GM18507 (cell line): ENCODE measurements at regions not wholly inside any gene's neighbourhood (a gene's known extent, or its start where the extent isn't known, plus 50 kb on each side); places are given as distances from the start of the nearest gene placed in this dataset.

ENCODE experiments used
- DNase-seq: peaks from one replicate; pipeline ENCODE4 v3.0.0; 2011; ENCODE audit warnings: low read depth; ENCODE audit not compliant: insufficient read length; ENCODE audit errors: extremely low spot score
- FAIRE-seq: peaks from 2 replicates; lab custom pipeline; 2011; peaks lifted over from hg19 to GRCh38; lab: Jason Lieb, UNC

DNA sequence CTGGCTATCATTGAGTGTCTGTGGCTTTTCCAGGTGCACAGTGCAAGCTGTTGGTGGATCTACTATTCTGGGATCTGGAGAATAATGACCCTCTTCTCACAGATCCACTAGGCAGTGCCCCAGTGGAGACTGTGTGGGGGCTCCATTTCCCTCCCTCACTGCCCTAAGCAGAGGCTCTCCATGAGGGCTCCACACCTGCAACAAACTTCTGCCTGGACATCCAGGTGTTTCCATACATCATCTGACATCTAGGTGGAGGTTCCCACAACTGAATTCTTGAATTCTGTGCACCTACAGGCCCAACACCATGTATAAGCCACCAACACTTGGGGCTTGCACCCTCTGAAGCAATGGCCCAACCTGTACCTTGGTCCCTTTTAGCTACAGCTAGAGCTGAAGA lies 775.4 kb upstream of the CDH2 start:
- DNase-seq (no peak), FAIRE-seq (no peak)

DNA sequence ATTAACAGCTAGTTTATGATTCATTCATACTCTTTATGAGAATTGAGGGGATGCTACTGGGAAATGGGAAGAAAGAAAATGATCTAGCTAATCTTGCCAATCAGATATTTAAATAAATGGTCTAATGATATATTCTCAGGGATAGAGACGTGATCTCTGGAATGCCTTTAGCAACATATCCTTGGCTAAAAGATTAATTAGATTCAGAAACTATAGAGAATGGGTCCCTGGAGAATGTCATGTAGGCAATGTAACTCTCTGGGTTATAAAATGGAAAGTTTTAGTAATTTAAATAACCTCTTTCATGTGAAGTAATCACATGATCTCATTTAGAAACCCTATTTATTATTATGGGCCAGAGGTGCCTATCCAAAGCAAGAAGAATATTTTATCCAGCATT lies 771.0 kb upstream of the CDH2 start:
- FAIRE-seq (no peak), DNase-seq (no peak)

- FAIRE-seq (no peak), DNase-seq (no peak)
These were observed 769.5 kb upstream of the CDH2 start for GRCh38 chr18:28946471-28946870.

DNA sequence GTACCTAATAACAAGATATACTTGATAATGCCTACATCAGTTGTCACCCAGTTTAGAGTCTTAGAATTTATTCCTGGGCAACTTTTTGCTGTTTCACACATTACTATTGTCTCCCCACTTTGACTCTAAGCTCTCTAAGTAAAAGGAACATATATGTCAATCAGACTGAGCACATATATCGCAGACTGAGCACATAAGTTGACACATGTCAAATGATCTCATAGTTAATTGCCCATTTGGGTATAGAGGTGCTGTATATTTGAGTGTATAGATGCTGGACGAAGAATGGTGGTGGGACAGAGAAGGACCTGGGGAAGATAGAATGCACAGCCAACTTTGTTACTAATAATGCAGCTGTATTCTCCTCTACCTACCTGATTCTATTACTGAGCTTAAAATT lies 746.0 kb upstream of the CDH2 start:
- DNase-seq (no peak), FAIRE-seq (no peak)

- no peak for FAIRE-seq
- DNase-seq: no peak
These were observed 739.5 kb upstream of the CDH2 start for GRCh38 chr18:28916456-28916855.

DNA sequence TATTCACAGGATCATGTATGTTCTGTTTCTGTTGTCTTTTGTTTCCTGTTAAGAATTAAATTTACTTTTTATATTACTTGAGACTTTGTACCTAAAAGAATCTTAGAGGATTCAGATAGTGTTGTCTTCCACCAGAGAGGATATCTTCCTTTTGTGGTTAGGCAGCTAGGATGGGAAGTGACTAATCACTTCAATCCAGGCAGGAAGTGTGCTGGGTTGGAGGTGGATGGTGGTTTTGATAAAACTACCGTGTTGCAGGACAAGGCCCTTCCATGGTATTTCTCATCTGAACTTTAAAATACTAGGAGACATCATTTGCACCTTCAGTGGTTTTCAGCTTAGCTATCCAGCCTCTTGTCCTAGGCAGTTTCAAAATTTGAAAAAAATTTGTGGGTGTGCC lies 728.6 kb upstream of the CDH2 start:
- FAIRE-seq: no peak
- DNase-seq: no peak

GRCh38 chr18:28904789-28905364 lies 727.9 kb upstream of the CDH2 start:
- FAIRE-seq (no peak), DNase-seq (no peak)

DNA sequence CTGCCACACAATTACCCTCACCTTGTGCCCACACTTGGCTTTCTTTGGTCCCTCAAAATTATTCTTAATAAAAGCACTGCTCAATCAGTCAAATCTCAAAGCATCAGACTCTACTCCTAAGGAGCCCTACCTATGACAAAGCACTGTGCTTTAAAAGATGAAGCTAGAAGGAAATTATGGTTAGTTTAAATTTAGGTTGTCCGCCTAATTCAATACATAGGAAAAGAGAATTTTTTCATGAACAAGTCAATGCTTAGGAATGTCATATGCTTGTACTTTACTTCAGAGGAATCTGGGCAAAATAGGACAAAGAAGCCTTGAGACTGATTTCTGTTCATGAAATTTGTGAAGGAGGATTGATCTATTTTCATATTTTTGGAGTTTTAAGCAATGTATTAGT lies 726.4 kb upstream of the CDH2 start:
- FAIRE-seq (no peak), DNase-seq (no peak)

- FAIRE-seq: no peak
- DNase-seq: no peak
These were observed 713.9 kb upstream of the CDH2 start for GRCh38 chr18:28890791-28891190.

DNA sequence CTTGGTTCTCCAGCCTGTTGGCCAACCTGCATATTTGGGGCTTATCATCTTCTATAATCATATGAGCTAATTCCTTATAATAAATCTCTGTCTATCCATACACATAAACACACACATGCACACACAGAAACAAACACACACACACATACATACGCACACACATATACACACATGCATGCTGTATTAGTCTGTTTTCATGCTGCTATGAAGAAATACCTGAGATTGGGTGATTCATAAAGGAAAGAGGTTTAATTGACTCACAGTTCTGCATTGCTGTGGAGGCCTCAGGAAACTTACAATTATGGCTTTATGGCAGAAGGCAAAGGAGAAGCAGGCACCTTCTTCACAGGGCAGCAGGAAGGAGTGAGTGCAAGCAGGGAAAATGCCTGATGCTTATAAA lies 707.4 kb upstream of the CDH2 start:
- DNase-seq (no peak), FAIRE-seq (no peak)

GRCh38 chr18:28880856-28881255 lies 703.9 kb upstream of the CDH2 start:
- FAIRE-seq: no peak
- DNase-seq: no peak

GRCh38 chr18:28875059-28875458 lies 698.1 kb upstream of the CDH2 start:
- no peak for FAIRE-seq
- DNase-seq: no peak

GRCh38 chr18:28863396-28863795 lies 686.5 kb upstream of the CDH2 start:
- FAIRE-seq (no peak), DNase-seq (no peak)

DNA sequence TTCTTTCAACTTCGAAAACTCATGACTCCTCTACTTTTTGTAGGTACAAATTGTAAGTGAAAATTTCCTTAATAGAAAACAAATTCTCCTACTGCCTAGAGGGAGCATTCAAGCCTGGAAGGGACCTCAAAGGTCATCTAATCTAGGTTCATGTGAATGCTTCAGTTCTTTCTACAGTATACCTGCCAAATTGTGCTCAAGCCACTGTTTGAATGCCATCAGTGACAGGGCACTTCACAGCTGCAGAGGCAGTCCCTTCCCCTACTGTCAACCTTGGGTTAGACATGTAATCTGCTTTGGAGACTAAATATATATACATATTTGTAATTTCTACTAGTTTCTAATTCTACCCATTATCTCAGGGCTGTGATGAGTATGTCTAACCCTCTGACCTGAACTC lies 681.3 kb upstream of the CDH2 start:
- FAIRE-seq (no peak), DNase-seq (no peak)

DNA sequence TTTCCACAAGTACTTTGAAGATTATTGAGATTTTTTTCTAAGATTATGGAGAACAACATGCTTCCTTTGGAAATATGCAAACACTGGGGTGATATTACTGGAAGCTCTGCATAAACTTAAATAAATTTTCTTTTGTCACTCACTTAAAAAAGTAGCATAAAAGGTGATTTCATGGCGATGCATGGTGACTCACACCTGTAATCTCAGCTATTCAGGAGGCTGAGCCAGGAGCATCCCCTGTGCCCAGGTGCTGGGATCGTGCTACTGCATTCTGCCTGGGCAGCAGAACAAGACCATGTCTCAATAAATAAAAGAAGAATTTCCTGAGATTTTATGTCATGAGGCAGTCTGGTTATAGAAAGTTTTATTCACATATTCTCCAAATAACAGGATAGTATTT lies 679.1 kb upstream of the CDH2 start:
- FAIRE-seq (no peak), DNase-seq (no peak)

DNA sequence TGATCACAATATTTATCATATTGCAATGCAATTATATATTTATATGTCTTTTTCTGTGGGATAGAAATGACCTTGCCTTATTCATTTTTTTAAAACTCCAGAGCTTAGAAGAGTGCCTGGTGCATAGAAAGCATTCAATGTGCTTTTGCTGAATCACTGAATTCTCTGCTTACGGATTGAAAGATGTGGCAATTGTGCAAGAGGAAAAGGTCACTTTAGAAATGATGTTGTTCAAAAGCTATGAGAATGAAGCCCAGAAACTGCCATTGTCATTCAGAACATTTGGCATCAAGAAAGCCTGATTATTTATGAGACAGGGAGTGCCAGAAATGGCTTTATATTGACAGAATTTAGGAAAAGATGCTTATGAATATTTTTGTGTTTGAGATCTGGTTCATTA lies 678.6 kb upstream of the CDH2 start:
- DNase-seq: no peak

GRCh38 chr18:28854964-28855363 lies 678.0 kb upstream of the CDH2 start:
- DNase-seq: no peak
- no peak for FAIRE-seq

More for the DNA sequence above, 678.6 kb upstream of the CDH2 start:
- no peak for FAIRE-seq

DNA sequence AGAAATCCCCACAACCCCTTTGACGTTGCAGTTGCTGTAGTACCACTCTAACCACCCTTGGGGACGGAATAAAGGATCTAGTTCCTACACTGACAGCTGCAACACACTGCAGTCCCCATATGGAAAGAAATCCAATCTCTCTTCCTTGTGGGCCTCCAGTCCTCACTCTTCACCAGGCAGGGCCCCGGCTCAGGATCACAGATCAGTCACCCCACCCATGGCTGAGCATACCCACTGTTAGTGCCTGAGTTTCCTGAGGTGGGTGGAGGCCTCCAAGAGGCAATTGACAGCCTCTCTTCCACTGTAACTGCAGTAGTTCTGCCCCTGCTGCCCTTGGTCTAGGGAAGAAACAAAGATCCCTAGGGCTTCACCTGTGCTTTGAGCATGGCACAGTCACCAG lies 670.0 kb upstream of the CDH2 start:
- FAIRE-seq: no peak

DNA sequence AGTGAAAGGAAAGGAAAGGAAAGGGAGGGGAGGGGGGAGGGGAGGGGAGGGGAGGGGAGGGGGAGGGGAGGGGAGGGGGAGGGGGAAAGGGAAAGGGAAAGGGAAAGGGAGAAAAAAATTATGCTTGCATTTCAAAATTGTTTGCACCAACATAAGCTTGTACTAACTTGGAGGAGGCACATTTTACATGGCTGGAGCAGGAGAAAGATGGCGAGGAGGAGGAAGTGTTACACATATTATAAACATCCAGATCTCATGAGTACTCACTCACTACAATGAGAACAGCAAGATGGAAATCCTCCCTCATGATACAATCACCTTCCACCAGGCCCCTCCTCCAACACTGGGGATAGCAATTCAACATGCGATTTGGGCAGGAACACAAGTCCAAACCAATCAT lies 660.2 kb upstream of the CDH2 start:
- FAIRE-seq (no peak), DNase-seq (no peak)

More for the DNA sequence above, 670.0 kb upstream of the CDH2 start:
- no peak for DNase-seq

DNA sequence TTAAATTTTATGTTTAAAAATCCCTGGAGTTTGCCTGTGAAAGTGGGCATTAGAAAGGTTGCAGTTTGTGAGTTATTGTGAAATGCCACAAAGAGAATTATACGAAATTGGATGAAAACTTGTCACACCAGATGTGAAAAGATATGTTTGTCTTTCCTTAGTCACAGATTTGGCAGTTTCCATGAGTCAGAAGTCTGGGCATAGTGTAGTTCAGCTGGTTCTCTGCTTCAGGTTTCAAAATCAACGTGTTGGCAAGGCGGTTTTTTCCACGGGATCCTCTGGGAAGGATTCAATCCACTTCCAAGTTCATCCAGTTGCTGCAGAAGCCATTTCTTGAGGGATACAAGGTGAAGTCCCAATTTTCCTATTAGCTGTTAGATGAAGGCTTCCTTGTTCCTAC lies 658.0 kb upstream of the CDH2 start:
- DNase-seq (no peak), FAIRE-seq (no peak)

DNA sequence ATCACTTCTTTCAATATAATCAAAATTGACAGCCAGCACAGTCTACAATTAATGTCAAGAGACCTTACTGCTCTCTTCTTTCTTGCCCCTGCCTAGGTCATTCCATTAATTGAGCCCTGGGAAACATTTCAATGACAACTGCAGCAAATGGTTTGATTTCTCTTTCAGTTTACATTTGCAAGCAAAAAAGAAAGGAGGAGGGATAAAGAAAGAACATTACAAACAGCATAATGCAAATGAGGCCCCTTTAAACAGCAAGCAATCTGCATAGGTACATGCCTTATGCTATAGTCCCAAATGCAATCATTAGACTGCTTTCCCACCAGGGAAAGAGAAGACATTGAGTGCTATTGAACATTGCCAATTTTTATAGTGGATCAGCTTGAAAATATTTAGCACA lies 655.0 kb upstream of the CDH2 start:
- FAIRE-seq (no peak), DNase-seq (no peak)

GRCh38 chr18:28831476-28831875 lies 654.5 kb upstream of the CDH2 start:
- DNase-seq (no peak), FAIRE-seq (no peak)
